Thoracic aorta (tissue), 2 donors: ENCODE measurements at regions not wholly inside any gene's neighbourhood (a gene's known extent, or its start where the extent isn't known, plus 50 kb on each side); places are given as distances from the start of the nearest gene placed in this dataset.

Experiments used
- ATAC-seq: fragments of 150-250 bp; one replicate; pipeline ENCODE4 v1.8.0; 2017; ENCODE audit warnings: low read depth; ENCODE audit not compliant: insufficient number of reproducible peaks, low FRiP score
- DNase-seq: peaks from one replicate; pipeline ENCODE4 v3.0.0-alpha.2; 2020; ENCODE audit warnings: low spot score
- H3K27ac ChIP-seq, 2 donors: fragments of 200-600 bp; sonication (generic); 1 replicate in 1 of 2; 2 replicates in 1 of 2; pipeline ENCODE4 v1.5.1; 2016; ENCODE audit warnings: mild to moderate bottlenecking in 2 of 2, moderate library complexity in 2 of 2
- H3K27me3 ChIP-seq: fragments of 200-600 bp; sonication (generic); replicated peaks from 2 replicates; pipeline ENCODE4 v1.6.0; 2016; ENCODE audit warnings: mild to moderate bottlenecking; ENCODE audit not compliant: insufficient read depth
- H3K36me3 ChIP-seq: fragments of 200-600 bp; sonication (generic); one replicate; pipeline ENCODE4 v1.5.1; 2016
- H3K4me1 ChIP-seq, 2 donors: fragments of 200-600 bp; sonication (generic); 1 replicate in 1 of 2; 2 replicates in 1 of 2; pipeline versions ENCODE4 v1.5.1 to v1.6.0; 2016; ENCODE audit warnings: low read depth in 2 of 2, mild to moderate bottlenecking in 1 of 2; ENCODE audit not compliant: control insufficient read depth in 1 of 2
- H3K4me3 ChIP-seq: fragments of 200-600 bp; sonication (generic); 2 replicates; pipeline ENCODE4 v1.5.1; 2016; ENCODE audit warnings: mild to moderate bottlenecking
- H3K9me3 ChIP-seq: fragments of 200-600 bp; sonication (generic); 2 replicates; pipeline ENCODE4 v1.5.1; 2016
- CTCF ChIP-seq: fragments of 200-600 bp; sonication (generic); IDR thresholded peaks from one replicate; pipeline ENCODE4 v1.5.1; 2019; ENCODE audit warnings: antibody characterized with exemption

GRCh38 chr12:66877925-66878324 is 199.0 kb upstream of the GRIP1 start:
- no peaks in the 10 kb centered on the region for H3K36me3 ChIP-seq
- H3K4me1 ChIP-seq = no peaks in the 10 kb centered on the region
- ATAC-seq (no peak), DNase-seq (no peak)
- no peak overlapping the region for H3K4me3 ChIP-seq
- no peaks in the 10 kb centered on the region for H3K27me3 ChIP-seq
- H3K9me3 ChIP-seq = no peaks in the 10 kb centered on the region
- TF ChIP-seq CTCF = no peak
- H3K27ac ChIP-seq = no peak overlapping the region

- no peaks in the 10 kb centered on the region for H3K9me3 ChIP-seq
- ATAC-seq (no peak), DNase-seq (no peak)
- H3K4me3 ChIP-seq = no peak overlapping the region
- no peak for TF ChIP-seq CTCF
- H3K36me3 ChIP-seq = no peaks in the 10 kb centered on the region
- no peaks in the 10 kb centered on the region for H3K4me1 ChIP-seq
- no peak overlapping the region for H3K27ac ChIP-seq
- no peaks in the 10 kb centered on the region for H3K27me3 ChIP-seq
These were observed 200.5 kb upstream of the GRIP1 start for GRCh38 chr12:66879409-66879808.

- Histone ChIP-seq H3K27ac (no peak overlapping the region), H3K27me3 (no peaks in the 10 kb centered on the region), H3K4me3 (no peak overlapping the region), H3K9me3 (no peaks in the 10 kb centered on the region), H3K4me1 (no peaks in the 10 kb centered on the region), H3K36me3 (no peaks in the 10 kb centered on the region)
- DNase-seq = no peak
- TF ChIP-seq CTCF = no peak
- no peak for ATAC-seq
These were observed 202.5 kb upstream of the GRIP1 start for GRCh38 chr12:66881386-66881785.

- Histone ChIP-seq H3K9me3 (no peaks in the 10 kb centered on the region), H3K4me1 (no peaks in the 10 kb centered on the region), H3K27ac (no peak overlapping the region), H3K4me3 (no peak overlapping the region), H3K27me3 (no peaks in the 10 kb centered on the region), H3K36me3 (no peaks in the 10 kb centered on the region)
- no peak for TF ChIP-seq CTCF
- ATAC-seq (no peak), DNase-seq (no peak)
These were observed 205.2 kb upstream of the GRIP1 start for GRCh38 chr12:66884091-66884490.

GRCh38 chr12:66885115-66885875 is 206.4 kb upstream of the GRIP1 start:
- ATAC-seq = no peak
- Histone ChIP-seq H3K27me3 (no peaks in the 10 kb centered on the region), H3K36me3 (no peaks in the 10 kb centered on the region), H3K9me3 (no peaks in the 10 kb centered on the region), H3K4me3 (no peak overlapping the region), H3K27ac (no peak overlapping the region), H3K4me1 (no peaks in the 10 kb centered on the region)
- DNase-seq = no peak
- no peak for TF ChIP-seq CTCF
